ENCODE measurements at regions not wholly inside any gene's neighbourhood (a gene's known extent, or its start where the extent isn't known, plus 50 kb on each side); places are given as distances from the start of the nearest gene placed in this dataset.

DNA sequence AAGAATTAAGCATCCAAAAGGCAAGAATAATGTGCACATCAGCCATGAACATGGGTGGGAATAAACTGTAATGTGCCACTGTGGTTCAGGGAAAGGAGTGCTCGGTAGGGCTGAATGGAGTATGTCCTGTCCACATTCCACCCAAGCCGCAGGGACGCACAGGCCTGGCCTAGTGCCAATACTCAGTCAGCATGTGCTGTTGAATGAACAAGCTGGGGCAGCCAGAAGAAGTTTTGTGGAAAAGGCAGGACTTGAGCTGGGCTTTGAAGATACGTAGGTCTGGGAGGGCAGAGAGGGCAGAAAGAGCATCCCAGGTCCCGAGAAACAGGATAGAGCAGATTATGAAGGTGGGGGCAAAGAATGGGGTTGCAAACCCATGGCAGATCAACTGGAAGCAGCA is 60.0 kb upstream of the PLET1 start:
- no peak for DNase-seq (ENCODE audit: low read depth)

DNA sequence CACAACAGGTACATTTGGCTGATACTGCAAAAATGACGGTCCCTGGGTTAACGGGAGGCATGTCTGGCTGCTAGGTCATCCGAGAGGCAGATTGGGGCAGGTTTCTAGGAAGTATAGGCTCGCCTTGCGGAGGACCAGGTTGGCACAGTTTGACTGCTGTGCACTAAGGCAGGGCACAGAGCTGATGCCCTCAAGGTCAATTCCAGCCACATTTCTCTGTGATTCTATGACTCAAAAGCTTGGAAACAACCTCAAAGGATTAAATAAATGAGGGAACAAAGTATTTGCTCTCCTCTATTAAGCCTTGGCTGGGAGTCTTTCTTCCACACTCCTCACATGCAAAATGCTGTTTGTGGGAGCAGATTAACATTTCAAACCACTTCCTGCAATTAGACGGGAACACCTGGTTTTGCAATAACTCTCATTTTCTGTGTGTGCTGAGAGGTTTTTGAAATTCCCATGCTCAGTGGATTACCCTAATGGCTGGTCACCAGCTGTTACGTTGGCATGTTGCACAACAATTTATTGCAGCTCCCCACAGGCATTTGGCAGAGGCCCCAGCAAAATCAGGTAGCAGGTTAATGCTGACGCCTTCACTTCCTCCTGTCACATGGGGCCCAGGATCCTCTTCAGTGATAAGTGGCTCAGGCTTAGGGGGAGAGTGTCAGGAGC is 61.0 kb upstream of the PLET1 start:
- DNase-seq (ENCODE audit: low read depth): peak; percentile 64
- TF ChIP-seq, protein P1, sequence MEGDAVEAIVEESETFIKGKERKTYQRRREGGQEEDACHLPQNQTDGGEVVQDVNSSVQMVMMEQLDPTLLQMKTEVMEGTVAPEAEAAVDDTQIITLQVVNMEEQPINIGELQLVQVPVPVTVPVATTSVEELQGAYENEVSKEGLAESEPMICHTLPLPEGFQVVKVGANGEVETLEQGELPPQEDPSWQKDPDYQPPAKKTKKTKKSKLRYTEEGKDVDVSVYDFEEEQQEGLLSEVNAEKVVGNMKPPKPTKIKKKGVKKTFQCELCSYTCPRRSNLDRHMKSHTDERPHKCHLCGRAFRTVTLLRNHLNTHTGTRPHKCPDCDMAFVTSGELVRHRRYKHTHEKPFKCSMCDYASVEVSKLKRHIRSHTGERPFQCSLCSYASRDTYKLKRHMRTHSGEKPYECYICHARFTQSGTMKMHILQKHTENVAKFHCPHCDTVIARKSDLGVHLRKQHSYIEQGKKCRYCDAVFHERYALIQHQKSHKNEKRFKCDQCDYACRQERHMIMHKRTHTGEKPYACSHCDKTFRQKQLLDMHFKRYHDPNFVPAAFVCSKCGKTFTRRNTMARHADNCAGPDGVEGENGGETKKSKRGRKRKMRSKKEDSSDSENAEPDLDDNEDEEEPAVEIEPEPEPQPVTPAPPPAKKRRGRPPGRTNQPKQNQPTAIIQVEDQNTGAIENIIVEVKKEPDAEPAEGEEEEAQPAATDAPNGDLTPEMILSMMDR (IDR thresholded peaks at IDR 0.05; ENCODE audit: control insufficient read depth, insufficient read depth, low read depth, low read length, missing control alignments): no peak
- no peak overlapping the region for H3K4me3 ChIP-seq (ENCODE audit: control insufficient read depth, low read depth, low read length)

More for the DNA sequence above, 60.0 kb upstream of the PLET1 start:
- H3K4me3 ChIP-seq (ENCODE audit: control insufficient read depth, low read depth, low read length): no peak overlapping the region
- TF ChIP-seq, protein P1 (IDR thresholded peaks at IDR 0.05; ENCODE audit: control insufficient read depth, insufficient read depth, low read depth, low read length, missing control alignments): no peak

DNA sequence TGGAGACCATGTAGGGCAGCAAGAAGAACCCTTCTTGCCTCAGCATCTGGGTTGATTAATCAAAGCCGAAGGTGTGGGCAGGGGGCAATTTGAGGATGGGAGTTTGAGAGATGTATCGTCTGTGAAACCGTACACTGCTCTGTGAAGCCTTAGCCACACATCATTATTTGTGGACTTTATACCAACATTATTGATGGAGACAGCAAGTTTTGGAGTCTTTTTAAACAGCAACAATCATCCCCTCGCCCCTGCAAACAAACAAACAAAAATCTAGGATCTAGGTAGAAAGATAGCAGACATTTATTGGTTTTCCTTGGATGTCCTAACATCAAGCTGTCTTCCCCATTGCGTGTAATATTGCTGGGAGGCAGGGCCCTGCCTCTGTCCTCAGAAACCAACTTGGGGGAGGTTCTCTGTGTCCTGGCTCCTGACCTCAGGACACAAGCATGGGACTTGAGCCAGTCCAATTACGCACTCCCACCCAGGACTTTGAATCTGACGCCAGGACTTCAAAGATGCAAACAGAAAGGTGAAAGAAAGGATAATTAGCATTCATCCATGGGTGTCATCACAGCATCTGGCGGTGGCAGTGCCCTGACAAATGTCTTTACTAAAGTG is 61.6 kb upstream of the PLET1 start:
- no peak for DNase-seq (ENCODE audit: low read depth)
- TF ChIP-seq, protein P1 (IDR thresholded peaks at IDR 0.05; ENCODE audit: control insufficient read depth, insufficient read depth, low read depth, low read length, missing control alignments): no peak
- no peak overlapping the region for H3K4me3 ChIP-seq (ENCODE audit: control insufficient read depth, low read depth, low read length)

DNA sequence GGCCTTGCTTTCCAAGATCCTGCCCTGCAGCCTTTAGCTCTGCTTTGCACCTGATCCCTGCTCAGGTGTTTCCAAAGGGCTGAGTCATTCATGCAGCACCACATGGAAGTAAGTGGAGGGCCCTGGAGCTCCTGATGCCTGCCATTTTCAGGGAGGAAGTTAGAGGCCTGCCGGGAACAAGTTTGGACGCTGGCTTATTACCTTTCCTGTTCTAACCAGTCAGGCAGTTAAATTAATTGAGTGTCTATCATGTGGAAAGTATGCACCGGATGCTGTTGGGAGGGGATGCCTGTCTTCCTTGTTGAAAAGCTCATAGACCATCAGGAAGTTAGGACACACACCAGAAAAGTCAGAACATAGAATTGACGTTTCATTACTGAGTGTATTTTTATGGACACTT is 73.7 kb upstream of the PLET1 start:
- DNase-seq (ENCODE audit: low read depth): no peak
- no peak overlapping the region for H3K4me3 ChIP-seq (ENCODE audit: control insufficient read depth, low read depth, low read length)
- TF ChIP-seq, protein P1 (IDR thresholded peaks at IDR 0.05; ENCODE audit: control insufficient read depth, insufficient read depth, low read depth, low read length, missing control alignments): no peak

GRCh38 chr11:112336356-112336886 is 75.8 kb upstream of the PLET1 start:
- no peak for DNase-seq (ENCODE audit: low read depth)
- H3K4me3 ChIP-seq (ENCODE audit: control insufficient read depth, low read depth, low read length): no peak overlapping the region
- TF ChIP-seq, protein P1 (IDR thresholded peaks at IDR 0.05; ENCODE audit: control insufficient read depth, insufficient read depth, low read depth, low read length, missing control alignments): no peak

DNA sequence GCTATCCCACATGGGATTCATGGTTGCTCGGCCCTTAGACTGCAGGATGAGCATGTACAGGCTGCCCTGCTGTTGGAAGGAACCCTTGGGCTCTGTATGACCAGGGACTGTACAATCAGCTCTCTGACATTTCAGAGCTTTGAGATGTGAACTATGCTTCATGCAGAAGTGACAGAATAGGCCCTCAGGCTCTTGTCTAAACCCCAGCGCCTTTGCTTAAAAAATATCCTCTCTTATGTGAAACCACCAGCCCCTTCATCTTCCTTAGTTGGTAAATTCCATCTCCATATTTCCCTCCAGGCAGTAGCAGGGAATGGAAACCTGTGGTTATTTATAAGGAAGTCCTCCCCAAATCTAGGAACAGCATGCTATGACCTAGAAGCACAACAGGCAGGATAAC is 78.9 kb upstream of the PLET1 start:
- no peak overlapping the region for H3K4me3 ChIP-seq (ENCODE audit: control insufficient read depth, low read depth, low read length)
- TF ChIP-seq, protein P1 (IDR thresholded peaks at IDR 0.05; ENCODE audit: control insufficient read depth, insufficient read depth, low read depth, low read length, missing control alignments): no peak
- DNase-seq (ENCODE audit: low read depth): no peak
